ENCODE measurements at regions not wholly inside any gene's neighbourhood (a gene's known extent, or its start where the extent isn't known, plus 50 kb on each side); places are given as distances from the start of the nearest gene placed in this dataset.

GRCh38 chr14:43399289-43399688, 1107.8 kb downstream of the FSCB start:
- TF ChIP-seq POLR2A (IDR thresholded peaks at IDR 0.05; ENCODE audit: low read depth, low read length) (no peak), CTCF (IDR thresholded peaks at IDR 0.05; ENCODE audit: extremely low read depth in 1 of 2, insufficient read depth in 1 of 2, low read depth in 1 of 2, low read length in 2 of 2) (no peak), EZH2 (IDR thresholded peaks at IDR 0.05; ENCODE audit: borderline replicate concordance, low read depth, low read length, severe bottlenecking) (no peak), MAX (IDR thresholded peaks at IDR 0.05; ENCODE audit: insufficient read depth, insufficient read length) (no peak), FOS (IDR thresholded peaks at IDR 0.05; ENCODE audit: borderline replicate concordance, insufficient read depth, low read length) (no peak)

Data from endothelial cell of umbilical vein (primary cell).